RWPE1 (cell line): ENCODE measurements at regions not wholly inside any gene's neighbourhood (a gene's known extent, or its start where the extent isn't known, plus 50 kb on each side); places are given as distances from the start of the nearest gene placed in this dataset.

Experiments
- CTCF ChIA-PET: fragments of 350-600 bp; sonication (Branson Sonifier 250); formaldehyde crosslinking; extraction: SDS; loops from one replicate; lab custom pipeline; 2021; lab: Yijun Ruan, JAX
- POLR2A ChIA-PET: fragments of 400-600 bp; formaldehyde crosslinking; extraction: SDS; loops from one replicate; lab custom pipeline; 2020; ENCODE audit warnings: antibody characterized with exemption; ENCODE audit not compliant: low non-redundant PET; lab: Yijun Ruan, JAX
- DNase-seq: peaks from one replicate; pipeline ENCODE4 v3.0.0; 2012; ENCODE audit warnings: low spot score
- H3K27ac ChIP-seq: fragments of 450-650 bp; 2 replicates; pipeline ENCODE4 v1.5.1; 2017
- TF ChIP-seq, protein P1 (sequence below): fragments of 450-650 bp; conservative IDR thresholded peaks from 2 replicates; pipeline ENCODE4 v1.5.1; 2017; ENCODE audit warnings: low read depth, mild to moderate bottlenecking

DNA sequence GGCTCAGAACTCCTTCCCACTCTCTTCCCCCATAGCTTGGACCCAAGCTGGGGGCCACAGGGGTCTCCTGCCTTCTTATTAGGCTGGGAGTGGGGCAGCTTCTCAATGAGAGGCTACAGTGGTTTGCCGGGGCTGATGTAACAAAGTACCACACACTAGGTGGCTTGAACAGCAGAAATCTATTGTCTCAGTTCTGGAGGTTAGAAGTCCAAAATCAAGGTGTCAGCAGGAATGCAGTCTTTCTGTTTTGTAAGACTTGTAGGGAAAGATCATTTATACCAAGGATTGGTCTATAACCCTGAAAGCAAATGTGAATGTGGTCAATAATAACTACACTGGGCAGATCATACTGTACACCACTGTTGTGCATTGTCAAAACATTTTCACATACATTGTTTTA is 124.5 kb upstream of the ARHGAP5 start:
- DNase-seq, result no peak
- ChIA-PET POLR2A (no interaction called here), CTCF (interaction anchor here (0.6 kb wide), 1 partner anchor 21 kb away, joined by 3 read pairs; no protein-coding TSS in a partner anchor)
- no peak overlapping the region for H3K27ac ChIP-seq
- TF ChIP-seq, protein P1, sequence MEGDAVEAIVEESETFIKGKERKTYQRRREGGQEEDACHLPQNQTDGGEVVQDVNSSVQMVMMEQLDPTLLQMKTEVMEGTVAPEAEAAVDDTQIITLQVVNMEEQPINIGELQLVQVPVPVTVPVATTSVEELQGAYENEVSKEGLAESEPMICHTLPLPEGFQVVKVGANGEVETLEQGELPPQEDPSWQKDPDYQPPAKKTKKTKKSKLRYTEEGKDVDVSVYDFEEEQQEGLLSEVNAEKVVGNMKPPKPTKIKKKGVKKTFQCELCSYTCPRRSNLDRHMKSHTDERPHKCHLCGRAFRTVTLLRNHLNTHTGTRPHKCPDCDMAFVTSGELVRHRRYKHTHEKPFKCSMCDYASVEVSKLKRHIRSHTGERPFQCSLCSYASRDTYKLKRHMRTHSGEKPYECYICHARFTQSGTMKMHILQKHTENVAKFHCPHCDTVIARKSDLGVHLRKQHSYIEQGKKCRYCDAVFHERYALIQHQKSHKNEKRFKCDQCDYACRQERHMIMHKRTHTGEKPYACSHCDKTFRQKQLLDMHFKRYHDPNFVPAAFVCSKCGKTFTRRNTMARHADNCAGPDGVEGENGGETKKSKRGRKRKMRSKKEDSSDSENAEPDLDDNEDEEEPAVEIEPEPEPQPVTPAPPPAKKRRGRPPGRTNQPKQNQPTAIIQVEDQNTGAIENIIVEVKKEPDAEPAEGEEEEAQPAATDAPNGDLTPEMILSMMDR, result no peak

- POLR2A ChIA-PET, result no interaction called here
- TF ChIP-seq, protein P1, result no peak
- DNase-seq, result no peak
- no peak overlapping the region for H3K27ac ChIP-seq
- CTCF ChIA-PET, result no interaction called here
These were observed 123.9 kb upstream of the ARHGAP5 start for GRCh38 chr14:31953210-31953609.

- DNase-seq, result no peak
- POLR2A ChIA-PET, result no interaction called here
- no peak overlapping the region for H3K27ac ChIP-seq
- TF ChIP-seq, protein P1, result no peak
- CTCF ChIA-PET, result interaction anchor here (0.7 kb wide), 1 partner anchor 487 kb away, joined by 3 read pairs; no protein-coding TSS in a partner anchor
These were observed 122.1 kb upstream of the ARHGAP5 start for GRCh38 chr14:31954991-31955390.

DNA sequence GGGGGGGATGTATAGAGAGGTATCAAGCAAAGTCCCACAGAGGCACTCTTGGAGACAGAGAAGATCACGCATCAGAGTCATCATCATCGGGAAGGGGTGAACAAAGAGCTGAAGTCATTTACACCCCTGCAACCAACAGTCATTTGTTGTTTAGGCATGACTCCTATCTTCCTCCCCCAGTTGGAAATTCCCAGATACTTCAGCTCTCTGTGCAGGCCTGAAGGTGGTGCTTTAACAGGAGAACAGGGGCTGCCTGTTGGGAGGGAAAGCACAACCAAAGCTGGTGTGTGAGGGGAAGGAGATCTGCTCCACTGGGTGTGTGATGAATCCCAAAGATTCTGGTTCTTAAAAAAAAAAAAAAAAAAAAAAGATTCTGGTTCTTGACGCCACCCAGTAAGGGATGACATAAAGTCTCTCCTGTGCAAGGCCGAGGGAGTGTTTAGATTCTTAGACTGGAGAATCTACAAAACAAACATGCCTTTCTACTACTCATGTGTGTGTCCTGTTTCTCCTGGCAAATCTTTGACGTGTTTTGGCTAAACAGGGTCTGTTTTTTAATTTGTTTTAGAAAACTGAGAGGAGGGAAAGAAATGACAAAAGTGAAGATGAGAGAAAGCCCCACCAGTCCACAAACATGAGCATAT is 121.0 kb upstream of the ARHGAP5 start:
- no peak for DNase-seq
- no peak overlapping the region for H3K27ac ChIP-seq
- ChIA-PET CTCF (interaction anchor here (0.7 kb wide), 1 partner anchor 486 kb away, joined by 3 read pairs; no protein-coding TSS in a partner anchor), POLR2A (no interaction called here)
- TF ChIP-seq, protein P1, result no peak

DNA sequence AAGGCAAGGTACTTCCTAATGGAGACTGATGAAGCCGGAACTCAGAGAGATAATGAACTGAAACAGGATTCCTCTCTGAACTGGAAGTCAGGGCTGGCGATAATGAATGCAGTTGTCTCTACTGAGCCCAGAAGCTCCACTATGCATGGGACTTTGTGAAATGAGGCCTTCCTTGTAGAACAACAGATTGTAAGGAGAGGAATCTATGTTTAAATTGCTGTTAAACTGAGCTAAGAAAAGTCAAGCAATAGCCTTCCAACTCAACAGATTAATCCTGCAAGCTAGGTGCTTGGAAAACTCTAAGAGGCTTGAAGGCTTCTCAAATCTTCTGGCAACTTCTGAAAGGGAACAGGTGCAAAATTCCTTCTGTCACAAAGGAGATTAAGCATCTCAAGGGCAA is 119.5 kb upstream of the ARHGAP5 start:
- TF ChIP-seq, protein P1, result no peak
- CTCF ChIA-PET, result no interaction called here
- POLR2A ChIA-PET, result no interaction called here
- no peak overlapping the region for H3K27ac ChIP-seq
- DNase-seq, result no peak

DNA sequence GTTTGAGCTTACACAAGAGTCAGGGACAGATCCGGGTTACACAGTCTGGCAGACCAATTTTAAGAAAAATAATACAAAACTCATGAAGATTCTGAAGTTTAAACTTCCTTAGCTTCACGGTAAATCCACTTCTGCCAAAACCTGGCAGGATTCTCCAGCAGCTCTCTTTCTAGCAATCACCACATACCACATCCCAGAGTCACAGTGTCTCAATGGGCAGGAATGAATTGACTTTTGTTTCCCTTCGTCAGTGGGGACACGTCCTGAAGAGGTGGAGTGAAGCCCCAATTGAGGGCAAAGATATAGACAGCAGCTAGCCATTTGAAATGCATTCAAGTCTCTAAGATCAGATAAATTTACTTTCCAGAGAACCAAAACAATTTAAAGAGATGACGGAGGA is 117.1 kb upstream of the ARHGAP5 start:
- ChIA-PET CTCF (interaction anchor here (0.6 kb wide), 1 partner anchor 1195 kb away, joined by 3 read pairs; no protein-coding TSS in a partner anchor), POLR2A (no interaction called here)
- TF ChIP-seq, protein P1, result no peak
- no peak overlapping the region for H3K27ac ChIP-seq
- no peak for DNase-seq
